ENCODE measurements at regions not wholly inside any gene's neighbourhood (a gene's known extent, or its start where the extent isn't known, plus 50 kb on each side); places are given as distances from the start of the nearest gene placed in this dataset.

- DNase-seq (ENCODE audit: low read depth in 2 of 2): no peak
Observed at GRCh38 chr6:67265996-67266921, 1368.8 kb upstream of the ADGRB3 start.

GRCh38 chr6:67252663-67253062, 1382.4 kb upstream of the ADGRB3 start:
- DNase-seq (ENCODE audit: low read depth in 2 of 2): no peak

GRCh38 chr6:67248077-67248476, 1387.0 kb upstream of the ADGRB3 start:
- DNase-seq (ENCODE audit: low read depth in 2 of 2): no peak

GRCh38 chr6:67244037-67244436, 1391.0 kb upstream of the ADGRB3 start:
- DNase-seq (ENCODE audit: low read depth in 2 of 2): no peak

DNA sequence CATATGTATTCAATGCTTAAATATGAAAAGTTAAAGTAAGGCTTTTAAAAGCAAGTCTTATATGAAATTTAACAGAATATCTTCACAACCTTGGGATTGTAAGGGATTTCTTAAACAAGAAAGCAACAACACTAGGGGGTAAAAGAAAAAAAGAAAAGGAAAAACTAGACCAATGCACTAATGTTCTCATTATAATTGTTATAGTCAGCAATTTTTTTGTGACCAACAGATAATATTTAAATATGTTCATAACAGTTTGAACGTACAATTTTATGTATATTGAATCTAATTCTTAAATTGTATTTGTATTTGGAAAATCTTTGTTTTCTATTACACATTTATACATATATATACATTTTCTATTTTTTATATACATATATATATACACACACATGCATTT, 1397.8 kb upstream of the ADGRB3 start:
- DNase-seq (ENCODE audit: low read depth in 2 of 2): no peak

DNA sequence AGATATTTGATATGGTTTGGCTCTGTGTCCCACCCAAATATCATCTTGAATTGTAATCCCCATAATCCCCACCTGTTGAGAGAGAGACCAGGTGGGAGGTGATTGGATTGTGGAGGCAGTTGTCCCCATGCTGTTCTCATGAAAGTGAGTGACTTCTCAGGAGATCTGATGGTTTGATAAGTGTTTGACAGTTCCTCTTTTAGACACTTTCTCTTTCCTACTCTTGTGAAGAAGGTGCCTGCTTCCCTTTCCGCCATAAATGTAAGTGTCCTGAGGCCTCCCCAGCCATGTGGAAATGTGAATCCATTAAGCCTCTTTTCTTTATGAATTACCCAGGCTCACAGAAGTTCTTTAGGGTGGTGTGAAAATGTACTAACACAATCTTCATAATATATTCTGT, 1404.0 kb upstream of the ADGRB3 start:
- DNase-seq (ENCODE audit: low read depth in 2 of 2): no peak

- DNase-seq (ENCODE audit: low read depth in 2 of 2): no peak
Observed at GRCh38 chr6:67224989-67225388, 1410.1 kb upstream of the ADGRB3 start.

GRCh38 chr6:67221226-67221625, 1413.9 kb upstream of the ADGRB3 start:
- no peak for DNase-seq (ENCODE audit: low read depth in 2 of 2)

- DNase-seq (ENCODE audit: low read depth in 2 of 2): no peak
Observed at GRCh38 chr6:67219346-67219745, 1415.7 kb upstream of the ADGRB3 start.

DNA sequence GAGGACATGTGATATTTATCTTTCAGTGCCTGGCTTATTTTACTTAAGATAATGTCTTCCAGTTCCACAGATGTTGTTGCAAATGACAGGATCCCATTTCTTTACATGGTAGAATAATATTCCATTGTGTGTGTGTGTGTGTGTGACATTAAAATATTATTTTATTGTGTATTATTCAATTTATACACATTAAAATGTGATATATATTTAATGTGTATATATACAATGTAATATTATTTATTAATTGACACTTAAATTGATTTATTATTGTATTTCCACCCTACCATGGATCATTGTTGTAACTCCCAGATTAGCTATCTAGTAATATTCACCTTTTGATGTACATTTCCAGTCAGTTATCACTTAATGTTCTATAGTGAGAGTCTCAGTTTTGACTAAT, 1422.5 kb upstream of the ADGRB3 start:
- DNase-seq (ENCODE audit: low read depth in 2 of 2): no peak

- DNase-seq (ENCODE audit: low read depth in 2 of 2): no peak
Observed at GRCh38 chr6:67210450-67210849, 1424.6 kb upstream of the ADGRB3 start.

DNA sequence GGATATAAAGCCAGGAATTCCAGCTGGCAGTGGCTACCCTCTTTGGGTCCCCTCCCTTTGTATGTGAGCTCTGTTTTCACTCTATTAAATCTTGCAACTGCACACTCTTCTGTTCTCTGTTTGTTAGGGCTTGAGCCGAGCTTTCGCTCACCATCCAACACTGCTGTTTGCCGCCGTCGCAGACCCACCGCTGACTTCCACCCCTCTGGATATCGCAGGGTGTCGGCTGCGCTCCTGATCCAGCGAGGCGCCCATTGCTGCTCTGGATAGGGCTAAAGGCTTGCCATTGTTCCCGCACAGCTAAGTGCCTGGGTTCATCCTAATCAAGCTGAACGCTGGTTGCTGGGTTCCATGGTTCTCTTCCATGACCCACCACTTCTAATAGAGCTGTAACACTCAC, 1433.5 kb upstream of the ADGRB3 start:
- DNase-seq (ENCODE audit: low read depth in 2 of 2): no peak

GRCh38 chr6:67200626-67201403, 1434.3 kb upstream of the ADGRB3 start:
- no peak for DNase-seq (ENCODE audit: low read depth in 2 of 2)

- no peak for DNase-seq (ENCODE audit: low read depth in 2 of 2)
Observed at GRCh38 chr6:67199425-67199824, 1435.7 kb upstream of the ADGRB3 start.

GRCh38 chr6:67190733-67191132, 1444.3 kb upstream of the ADGRB3 start:
- DNase-seq (ENCODE audit: low read depth in 2 of 2): no peak

DNA sequence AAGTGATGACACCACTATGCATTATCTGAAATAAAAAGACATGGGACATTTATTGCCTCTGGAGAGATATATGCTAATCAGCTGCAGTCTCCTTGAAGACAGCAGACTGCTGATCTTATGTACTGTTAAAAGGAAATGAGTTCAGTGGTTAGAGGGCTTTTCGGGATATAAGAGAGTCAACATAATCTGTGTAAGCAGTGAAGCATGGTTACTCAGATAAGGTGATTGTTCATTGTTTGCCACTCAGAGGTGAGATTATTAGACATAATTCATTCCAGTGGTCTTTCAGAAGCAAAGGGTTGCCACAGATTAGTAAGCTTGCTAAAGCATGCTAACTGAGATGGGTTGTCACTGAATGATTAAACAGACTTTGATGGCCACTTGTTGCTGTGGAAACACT, 1450.7 kb upstream of the ADGRB3 start:
- no peak for DNase-seq (ENCODE audit: low read depth in 2 of 2)

DNA sequence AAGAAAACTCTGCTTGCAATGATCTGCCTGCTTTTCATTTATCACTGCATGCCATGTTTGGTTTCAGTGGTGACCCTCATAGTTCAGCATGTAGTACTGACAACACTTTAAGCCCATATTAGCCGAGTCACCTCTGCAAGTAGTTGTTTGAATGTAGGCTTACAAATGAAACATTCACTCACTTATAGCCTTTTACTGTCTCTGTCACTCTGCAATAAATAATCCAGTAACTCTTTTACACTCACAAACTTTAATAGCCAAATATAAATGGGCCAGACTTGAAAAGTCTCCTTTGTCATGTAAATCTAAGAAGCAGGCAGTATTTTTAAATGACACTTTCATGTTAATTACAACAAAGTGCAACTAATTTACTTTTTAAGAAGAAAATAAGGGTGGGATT, 1460.0 kb upstream of the ADGRB3 start:
- DNase-seq (ENCODE audit: low read depth in 2 of 2): no peak

GRCh38 chr6:67165606-67166005, 1458.6 kb upstream of the EYS start:
- DNase-seq (ENCODE audit: low read depth in 2 of 2): no peak

GRCh38 chr6:67160820-67161219, 1453.8 kb upstream of the EYS start:
- DNase-seq (ENCODE audit: low read depth in 2 of 2): no peak

- no peak for DNase-seq (ENCODE audit: low read depth in 2 of 2)
Observed at GRCh38 chr6:67141005-67141404, 1434.0 kb upstream of the EYS start.

DNA sequence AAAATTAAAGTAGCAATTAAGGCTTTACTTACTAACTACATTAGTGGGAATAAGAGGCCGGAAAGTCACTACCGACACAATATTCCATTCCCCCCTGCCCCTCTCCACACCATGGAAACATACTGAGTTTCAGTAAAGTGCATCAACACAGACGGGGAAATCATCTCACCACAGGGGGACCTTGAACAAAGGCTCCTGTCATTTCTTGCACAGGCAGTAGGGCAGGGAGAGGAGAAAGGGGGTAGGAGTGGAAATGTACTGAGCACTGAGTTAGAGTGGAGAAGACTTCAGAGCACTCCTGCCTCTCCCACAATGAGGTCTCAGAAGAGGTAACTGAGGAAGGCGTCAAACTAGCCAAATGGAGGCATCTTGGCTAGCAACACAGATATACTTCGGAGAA, 1426.9 kb upstream of the EYS start:
- DNase-seq (ENCODE audit: low read depth in 2 of 2): no peak

GRCh38 chr6:67131827-67132226, 1424.8 kb upstream of the EYS start:
- no peak for DNase-seq (ENCODE audit: low read depth in 2 of 2)

- no peak for DNase-seq (ENCODE audit: low read depth in 2 of 2)
Observed at GRCh38 chr6:67129780-67130179, 1422.8 kb upstream of the EYS start.

Data from lung microvascular endothelial cell (primary cell).